ENCODE measurements at regions not wholly inside any gene's neighbourhood (a gene's known extent, or its start where the extent isn't known, plus 50 kb on each side); places are given as distances from the start of the nearest gene placed in this dataset.

GRCh38 chr13:37313372-37313771 lies 207.9 kb upstream of the CSNK1A1L start:
- no peaks in the 10 kb centered on the region; the same call in 2 of the 3 replicates for H3K9me3 Mint-ChIP-seq
- ATAC-seq: no peak
- no peak overlapping the region for H2AFZ ChIP-seq
- no peaks in the 10 kb centered on the region for H3K27me3 ChIP-seq (ENCODE audit: insufficient read depth)
- no peaks in the 10 kb centered on the region for H3K79me2 ChIP-seq (replicated peaks; ENCODE audit: insufficient read depth)
- H4K20me1 ChIP-seq (replicated peaks; ENCODE audit: insufficient read depth): no peaks in the 10 kb centered on the region
- no peak overlapping the region for H3K4me3 ChIP-seq
- H3K27ac Mint-ChIP-seq: no peak overlapping the region
- no peak overlapping the region for H3K4me3 Mint-ChIP-seq
- no peaks in the 10 kb centered on the region for H3K36me3 ChIP-seq (ENCODE audit: insufficient read depth)
- 0 out of 2 replicates have a peak, but pooled peaks cover 9% of the 10 kb centered on the region for H3K4me1 ChIP-seq (ENCODE audit: insufficient read depth)
- H3K27ac ChIP-seq (ENCODE audit: low read depth): no peak overlapping the region
- H3K9me2 ChIP-seq (ENCODE audit: insufficient read depth): peaks cover 7% of the 10 kb centered on the region; the same call in 1 of the 2 replicates
- TF ChIP-seq ZNF114 (CRISPR knock-in tag; IDR thresholded peaks at IDR 0.05): no peak
- TF ChIP-seq JUNB (IDR thresholded peaks at IDR 0.05; ENCODE audit: unreplicated experiment): no peak
- H3K4me1 Mint-ChIP-seq: peaks cover 8% of the 10 kb centered on the region
- no peaks in the 10 kb centered on the region for H3K36me3 Mint-ChIP-seq (ENCODE audit: low read depth)
- H3K27me3 Mint-ChIP-seq (ENCODE audit: insufficient read depth, low read depth, poor library complexity): peaks cover 3% of the 10 kb centered on the region
- no peaks in the 10 kb centered on the region for H3F3A ChIP-seq (replicated peaks; ENCODE audit: low read depth)
- no peak overlapping the region for H3K4me2 ChIP-seq
- DNase-seq (ENCODE audit: low spot score): no peak

- Mint-ChIP-seq H3K9me3 (no peaks in the 10 kb centered on the region), H3K4me3 (no peak overlapping the region), H3K27me3 (ENCODE audit: insufficient read depth, low read depth, poor library complexity) (no peaks in the 10 kb centered on the region), H3K36me3 (ENCODE audit: low read depth) (no peaks in the 10 kb centered on the region), H3K27ac (no peak overlapping the region), H3K4me1 (peaks cover 7% of the 10 kb centered on the region; the same call in 2 of the 3 replicates)
- Histone ChIP-seq H3K4me2 (no peak overlapping the region), H2AFZ (peak overlapping the region; percentile 18; the same call in 1 of the 2 replicates), H3K36me3 (ENCODE audit: insufficient read depth) (no peaks in the 10 kb centered on the region), H3K9me2 (ENCODE audit: insufficient read depth) (no peaks in the 10 kb centered on the region), H3K4me1 (ENCODE audit: insufficient read depth) (0 out of 2 replicates have a peak, but pooled peaks cover 3% of the 10 kb centered on the region), H3F3A (replicated peaks; ENCODE audit: low read depth) (no peaks in the 10 kb centered on the region), H3K27ac (ENCODE audit: low read depth) (no peak overlapping the region), H3K4me3 (no peak overlapping the region), H3K79me2 (replicated peaks; ENCODE audit: insufficient read depth) (no peaks in the 10 kb centered on the region), H4K20me1 (replicated peaks; ENCODE audit: insufficient read depth) (no peaks in the 10 kb centered on the region), H3K27me3 (ENCODE audit: insufficient read depth) (no peaks in the 10 kb centered on the region)
- no peak for ATAC-seq
- DNase-seq (ENCODE audit: low spot score): no peak
- no peak for TF ChIP-seq EZH2 (IDR thresholded peaks at IDR 0.05; ENCODE audit: low read depth, unreplicated experiment)
Observed at GRCh38 chr13:37306778-37307544, 201.5 kb upstream of the CSNK1A1L start.

- Histone ChIP-seq H3K36me3 (ENCODE audit: insufficient read depth) (no peaks in the 10 kb centered on the region), H4K20me1 (replicated peaks; ENCODE audit: insufficient read depth) (no peaks in the 10 kb centered on the region), H3K79me2 (replicated peaks; ENCODE audit: insufficient read depth) (no peaks in the 10 kb centered on the region), H3K27ac (ENCODE audit: low read depth) (no peak overlapping the region), H2AFZ (no peak overlapping the region), H3K27me3 (ENCODE audit: insufficient read depth) (no peaks in the 10 kb centered on the region), H3K4me1 (ENCODE audit: insufficient read depth) (0 out of 2 replicates have a peak, but pooled peaks cover 3% of the 10 kb centered on the region), H3F3A (replicated peaks; ENCODE audit: low read depth) (no peaks in the 10 kb centered on the region), H3K4me2 (no peak overlapping the region), H3K4me3 (no peak overlapping the region), H3K9me2 (ENCODE audit: insufficient read depth) (peaks cover 1% of the 10 kb centered on the region; the same call in 1 of the 2 replicates)
- no peak overlapping the region for H3K4me3 Mint-ChIP-seq
- peaks cover 7% of the 10 kb centered on the region; the same call in 2 of the 3 replicates for H3K4me1 Mint-ChIP-seq
- ATAC-seq (no peak), DNase-seq (ENCODE audit: low spot score) (no peak)
- no peak overlapping the region for H3K27ac Mint-ChIP-seq
- TF ChIP-seq NANOG (IDR thresholded peaks at IDR 0.05; ENCODE audit: borderline replicate concordance) (no peak), CREB1 (CRISPR knock-in tag; IDR thresholded peaks at IDR 0.05; ENCODE audit: low read depth) (no peak), JUNB (IDR thresholded peaks at IDR 0.05; ENCODE audit: unreplicated experiment) (no peak), REST (IDR thresholded peaks at IDR 0.05; ENCODE audit: unreplicated experiment) (no peak), POLR2AphosphoS5 (IDR thresholded peaks at IDR 0.05; ENCODE audit: low read depth) (no peak), EZH2 (IDR thresholded peaks at IDR 0.05; ENCODE audit: low read depth, unreplicated experiment) (no peak), CTCF (conservative IDR thresholded peaks at IDR 0.05; ENCODE audit: low read depth in 2 of 2) (no peak), ZNF331 (CRISPR knock-in tag; IDR thresholded peaks at IDR 0.05; ENCODE audit: low read depth) (no peak), ZNF114 (CRISPR knock-in tag; IDR thresholded peaks at IDR 0.05) (no peak), EZH2phosphoT487 (IDR thresholded peaks at IDR 0.05; ENCODE audit: unreplicated experiment) (no peak)
- H3K27me3 Mint-ChIP-seq (ENCODE audit: insufficient read depth, low read depth, poor library complexity): no peaks in the 10 kb centered on the region
- H3K36me3 Mint-ChIP-seq (ENCODE audit: low read depth): no peaks in the 10 kb centered on the region
- H3K9me3 Mint-ChIP-seq: no peaks in the 10 kb centered on the region
Observed at GRCh38 chr13:37303606-37304005, 198.1 kb upstream of the CSNK1A1L start.

Data from GM23338 (cell line).